ENCODE measurements at regions not wholly inside any gene's neighbourhood (a gene's known extent, or its start where the extent isn't known, plus 50 kb on each side); places are given as distances from the start of the nearest gene placed in this dataset.

DNA sequence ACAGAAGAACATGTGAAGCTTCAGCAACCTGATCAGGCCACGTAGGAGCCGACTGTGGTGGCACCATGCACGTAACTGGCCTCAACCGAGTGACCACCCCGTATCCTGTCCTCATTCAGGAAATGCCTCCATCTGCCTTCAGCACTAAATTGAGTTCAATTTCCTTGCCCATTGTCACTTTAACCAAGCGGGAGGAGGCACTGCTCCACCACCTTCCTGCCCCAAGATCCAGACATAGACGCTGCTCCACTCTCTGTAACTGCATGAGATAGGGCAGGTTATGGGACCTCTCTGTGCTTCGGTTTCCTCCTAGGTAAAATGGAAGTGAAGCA is 80.1 kb upstream of the POMGNT2 start:
- TF ChIP-seq, protein P1, sequence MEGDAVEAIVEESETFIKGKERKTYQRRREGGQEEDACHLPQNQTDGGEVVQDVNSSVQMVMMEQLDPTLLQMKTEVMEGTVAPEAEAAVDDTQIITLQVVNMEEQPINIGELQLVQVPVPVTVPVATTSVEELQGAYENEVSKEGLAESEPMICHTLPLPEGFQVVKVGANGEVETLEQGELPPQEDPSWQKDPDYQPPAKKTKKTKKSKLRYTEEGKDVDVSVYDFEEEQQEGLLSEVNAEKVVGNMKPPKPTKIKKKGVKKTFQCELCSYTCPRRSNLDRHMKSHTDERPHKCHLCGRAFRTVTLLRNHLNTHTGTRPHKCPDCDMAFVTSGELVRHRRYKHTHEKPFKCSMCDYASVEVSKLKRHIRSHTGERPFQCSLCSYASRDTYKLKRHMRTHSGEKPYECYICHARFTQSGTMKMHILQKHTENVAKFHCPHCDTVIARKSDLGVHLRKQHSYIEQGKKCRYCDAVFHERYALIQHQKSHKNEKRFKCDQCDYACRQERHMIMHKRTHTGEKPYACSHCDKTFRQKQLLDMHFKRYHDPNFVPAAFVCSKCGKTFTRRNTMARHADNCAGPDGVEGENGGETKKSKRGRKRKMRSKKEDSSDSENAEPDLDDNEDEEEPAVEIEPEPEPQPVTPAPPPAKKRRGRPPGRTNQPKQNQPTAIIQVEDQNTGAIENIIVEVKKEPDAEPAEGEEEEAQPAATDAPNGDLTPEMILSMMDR (IDR thresholded peaks at IDR 0.05; ENCODE audit: low read depth, low read length), result no peak
- TF ChIP-seq EZH2phosphoT487 (IDR thresholded peaks at IDR 0.05; ENCODE audit: low read depth), result no peak

Data from OCI-LY3 (cell line).